Esophagus muscularis mucosa (tissue), 3 donors: ENCODE measurements at regions not wholly inside any gene's neighbourhood (a gene's known extent, or its start where the extent isn't known, plus 50 kb on each side); places are given as distances from the start of the nearest gene placed in this dataset.

ENCODE experiments used
- POLR2AphosphoS5 ChIP-seq, 2 donors: sonication (generic); formaldehyde crosslinking; IDR thresholded peaks; one replicate each; pipeline ENCODE4 v1.6.1; 2017; ENCODE audit warnings: antibody characterized with exemption in 2 of 2
- TF ChIP-seq, protein P1 (sequence below), 3 experiments: fragments of 200-600 bp in 2 of 3; fragments of 450-650 bp in 1 of 3; sonication (generic) in 2 of 3; IDR thresholded peaks; one replicate each; pipeline ENCODE4 v1.5.1; 2017 to 2019; ENCODE audit warnings: antibody characterized with exemption in 3 of 3, mild to moderate bottlenecking in 2 of 3, moderate library complexity in 1 of 3

DNA sequence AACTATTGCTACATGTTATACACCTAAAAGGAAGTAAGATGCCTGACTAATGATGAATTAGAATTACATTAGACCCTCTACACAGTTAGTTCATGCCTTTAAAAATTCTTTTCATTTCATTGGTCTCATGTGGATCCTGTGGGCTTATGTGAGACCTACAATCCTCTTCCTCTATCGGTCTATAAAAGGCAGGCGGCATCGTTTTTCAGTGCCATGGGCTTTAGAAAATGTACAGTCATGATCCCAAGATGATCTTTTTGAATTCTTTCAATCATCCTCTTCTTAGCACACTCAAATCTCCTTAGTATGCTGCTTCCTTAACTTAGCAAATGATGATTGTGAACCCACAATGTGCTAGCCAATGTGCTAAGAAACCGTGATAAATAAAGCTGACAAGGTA, 193.9 kb downstream of the ZNF608 start:
- TF ChIP-seq, protein P1, sequence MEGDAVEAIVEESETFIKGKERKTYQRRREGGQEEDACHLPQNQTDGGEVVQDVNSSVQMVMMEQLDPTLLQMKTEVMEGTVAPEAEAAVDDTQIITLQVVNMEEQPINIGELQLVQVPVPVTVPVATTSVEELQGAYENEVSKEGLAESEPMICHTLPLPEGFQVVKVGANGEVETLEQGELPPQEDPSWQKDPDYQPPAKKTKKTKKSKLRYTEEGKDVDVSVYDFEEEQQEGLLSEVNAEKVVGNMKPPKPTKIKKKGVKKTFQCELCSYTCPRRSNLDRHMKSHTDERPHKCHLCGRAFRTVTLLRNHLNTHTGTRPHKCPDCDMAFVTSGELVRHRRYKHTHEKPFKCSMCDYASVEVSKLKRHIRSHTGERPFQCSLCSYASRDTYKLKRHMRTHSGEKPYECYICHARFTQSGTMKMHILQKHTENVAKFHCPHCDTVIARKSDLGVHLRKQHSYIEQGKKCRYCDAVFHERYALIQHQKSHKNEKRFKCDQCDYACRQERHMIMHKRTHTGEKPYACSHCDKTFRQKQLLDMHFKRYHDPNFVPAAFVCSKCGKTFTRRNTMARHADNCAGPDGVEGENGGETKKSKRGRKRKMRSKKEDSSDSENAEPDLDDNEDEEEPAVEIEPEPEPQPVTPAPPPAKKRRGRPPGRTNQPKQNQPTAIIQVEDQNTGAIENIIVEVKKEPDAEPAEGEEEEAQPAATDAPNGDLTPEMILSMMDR (IDR thresholded peaks at IDR 0.05): no peak
- TF ChIP-seq POLR2AphosphoS5 (IDR thresholded peaks at IDR 0.05): no peak
